ENCODE measurements at regions not wholly inside any gene's neighbourhood (a gene's known extent, or its start where the extent isn't known, plus 50 kb on each side); places are given as distances from the start of the nearest gene placed in this dataset.

DNA sequence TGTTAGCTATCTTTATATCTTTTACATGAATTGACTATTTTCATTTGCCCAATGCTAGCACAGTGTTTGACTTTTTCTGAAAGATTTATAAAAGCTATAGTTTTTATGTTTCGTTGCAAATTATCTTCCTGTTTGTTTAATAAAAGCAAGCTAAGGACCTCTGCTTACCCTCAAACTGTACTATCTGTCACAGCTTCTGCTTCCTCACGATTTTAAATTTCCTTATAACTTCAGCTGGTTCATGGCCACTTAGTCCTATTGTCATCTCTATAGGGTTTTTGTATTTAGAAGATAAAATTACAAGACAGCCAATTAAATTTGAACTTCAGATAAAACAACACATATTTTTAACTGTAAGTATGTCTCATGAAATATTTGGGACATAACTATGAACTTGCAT lies 494.0 kb downstream of the PDGFC start:
- TF ChIP-seq Cebpa-rat (IDR thresholded peaks at IDR 0.05), result no peak
- no peaks in the 10 kb centered on the region for H3K4me1 ChIP-seq
- no peaks in the 10 kb centered on the region for H3K9me3 ChIP-seq (replicated peaks in 1 of 11)
- no peaks in the 10 kb centered on the region for H3K36me3 ChIP-seq
- H3K27ac ChIP-seq, result no peak overlapping the region
- no peak overlapping the region for H3K4me3 ChIP-seq
- H4K20me1 ChIP-seq, result no peaks in the 10 kb centered on the region
- no peaks in the 10 kb centered on the region for H3K27me3 ChIP-seq
- H3K9ac ChIP-seq, result no peak overlapping the region
- H3K4me2 ChIP-seq, result no peak overlapping the region

DNA sequence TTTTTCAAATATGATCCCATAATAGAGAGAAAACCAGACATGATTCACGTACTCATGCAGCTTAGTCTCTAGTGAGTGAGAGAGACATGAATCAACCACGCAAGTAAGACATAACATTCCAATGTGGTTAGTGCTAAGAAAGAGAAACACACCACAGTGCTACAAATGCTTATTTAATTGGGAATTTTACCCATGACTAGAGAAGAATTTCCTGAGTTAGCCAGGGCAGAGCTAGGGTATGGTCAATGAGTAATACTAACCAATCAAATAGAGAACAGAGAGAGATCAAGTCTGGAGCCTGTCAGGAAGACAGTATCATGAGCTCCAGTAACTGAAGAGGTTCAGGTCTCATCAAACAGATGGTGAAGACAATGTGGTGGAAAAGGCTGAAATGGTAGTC lies 495.2 kb downstream of the PDGFC start:
- Histone ChIP-seq H3K27me3 (no peaks in the 10 kb centered on the region), H3K36me3 (no peaks in the 10 kb centered on the region), H4K20me1 (no peaks in the 10 kb centered on the region), H3K4me1 (no peaks in the 10 kb centered on the region), H3K4me3 (no peak overlapping the region), H3K9me3 (replicated peaks in 1 of 11) (no peaks in the 10 kb centered on the region), H3K27ac (no peak overlapping the region), H3K4me2 (no peak overlapping the region), H3K9ac (no peak overlapping the region)
- TF ChIP-seq Cebpa-rat (IDR thresholded peaks at IDR 0.05), result no peak

DNA sequence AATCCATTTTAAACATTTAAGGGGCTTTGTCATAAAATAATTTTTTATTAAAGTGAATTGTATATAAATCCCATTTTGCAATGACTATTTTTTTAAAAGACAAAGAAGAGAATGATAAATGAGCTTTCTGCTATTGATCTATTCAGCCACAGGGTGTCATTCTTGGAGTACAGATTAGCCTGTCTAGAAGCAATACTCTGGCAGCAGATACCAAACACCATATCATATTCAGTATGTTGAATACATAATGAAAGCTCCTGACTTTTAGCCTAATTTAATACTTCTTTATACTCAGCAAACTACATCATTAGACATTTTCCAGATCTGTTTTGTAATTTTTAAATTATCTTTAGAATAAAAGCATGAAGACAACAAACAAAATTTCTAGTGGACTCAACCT lies 496.3 kb downstream of the PDGFC start:
- Histone ChIP-seq H3K27me3 (no peaks in the 10 kb centered on the region), H3K9ac (no peak overlapping the region), H3K4me2 (no peak overlapping the region), H3K4me3 (no peak overlapping the region), H3K27ac (no peak overlapping the region), H3K9me3 (replicated peaks in 1 of 11) (no peaks in the 10 kb centered on the region), H3K36me3 (no peaks in the 10 kb centered on the region), H4K20me1 (no peaks in the 10 kb centered on the region), H3K4me1 (no peaks in the 10 kb centered on the region)
- TF ChIP-seq Cebpa-rat (IDR thresholded peaks at IDR 0.05), result no peak

DNA sequence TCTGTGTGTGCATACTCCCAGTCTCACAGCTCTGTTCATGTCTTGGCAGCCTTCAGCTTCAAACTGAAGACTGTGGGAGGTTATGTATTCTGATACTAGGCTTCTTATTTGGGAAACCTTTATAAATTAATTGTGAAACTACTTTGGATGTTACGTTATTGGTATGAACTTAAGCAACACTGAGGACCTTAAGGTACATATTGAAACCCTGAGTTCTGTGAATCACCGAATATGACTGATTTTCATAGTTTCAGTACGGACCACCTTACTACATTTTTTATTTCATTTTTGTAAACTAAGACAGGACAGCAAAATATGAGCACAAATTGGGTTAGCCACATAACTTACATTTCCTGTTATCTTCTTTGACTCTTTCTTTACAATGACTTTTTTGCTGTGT lies 498.4 kb downstream of the PDGFC start:
- Histone ChIP-seq H3K4me1 (no peaks in the 10 kb centered on the region), H3K9ac (no peak overlapping the region), H4K20me1 (no peaks in the 10 kb centered on the region), H3K9me3 (replicated peaks in 1 of 11) (no peaks in the 10 kb centered on the region), H3K27ac (no peak overlapping the region), H3K4me3 (no peak overlapping the region), H3K27me3 (no peaks in the 10 kb centered on the region), H3K4me2 (no peak overlapping the region), H3K36me3 (no peaks in the 10 kb centered on the region)
- no peak for TF ChIP-seq Cebpa-rat (IDR thresholded peaks at IDR 0.05)

DNA sequence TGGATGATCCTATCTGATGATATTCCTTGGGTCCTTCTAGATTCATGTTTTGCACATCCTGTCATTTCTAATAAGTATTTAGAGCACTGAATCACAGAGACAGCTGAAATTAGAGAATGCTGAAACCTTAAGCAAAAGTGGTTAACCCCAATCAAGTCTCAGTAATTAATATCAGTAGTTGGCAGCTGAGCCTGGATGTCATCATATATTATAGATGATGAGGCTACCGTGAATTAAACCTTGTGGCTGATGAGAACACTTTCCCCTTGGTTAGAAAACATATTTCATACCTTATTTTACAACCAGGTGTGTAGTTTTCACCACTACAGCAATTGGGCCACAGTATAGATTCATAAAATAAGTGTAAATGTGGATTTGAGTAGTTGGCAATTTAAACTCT lies 499.0 kb downstream of the PDGFC start:
- no peak overlapping the region for H3K4me2 ChIP-seq

DNA sequence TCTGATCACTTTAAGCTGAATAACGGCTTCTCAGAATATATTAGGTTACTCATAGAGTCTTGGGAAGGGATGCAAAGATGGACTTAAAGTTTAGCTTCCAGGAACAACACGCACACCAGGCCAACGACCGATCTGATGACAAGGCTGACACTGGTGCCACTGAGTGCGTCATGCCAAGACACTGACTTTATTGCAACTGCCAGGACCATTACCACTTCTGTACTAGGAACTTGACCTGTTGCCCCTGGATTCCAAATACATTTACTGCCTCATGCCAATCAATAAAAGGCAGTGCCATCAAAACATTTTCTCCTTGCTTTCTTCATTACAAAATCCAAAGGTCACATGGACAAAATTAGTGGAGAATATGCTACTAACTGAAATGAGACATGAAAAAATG lies 505.9 kb upstream of the CTSO start:
- no peak overlapping the region for H3K27ac ChIP-seq
- H4K20me1 ChIP-seq, result no peaks in the 10 kb centered on the region
- H3K27me3 ChIP-seq, result no peaks in the 10 kb centered on the region
- H3K4me1 ChIP-seq, result no peaks in the 10 kb centered on the region
- H3K36me3 ChIP-seq, result no peaks in the 10 kb centered on the region
- H3K4me3 ChIP-seq, result no peak overlapping the region
- no peaks in the 10 kb centered on the region for H3K9me3 ChIP-seq (replicated peaks in 1 of 11)
- no peak overlapping the region for H3K4me2 ChIP-seq
- TF ChIP-seq Cebpa-rat (IDR thresholded peaks at IDR 0.05), result no peak
- no peak overlapping the region for H3K9ac ChIP-seq

More for the DNA sequence above, 499.0 kb downstream of the PDGFC start:
- Histone ChIP-seq H3K27me3 (no peaks in the 10 kb centered on the region), H3K4me3 (no peak overlapping the region), H3K9me3 (replicated peaks in 1 of 11) (no peaks in the 10 kb centered on the region), H3K27ac (no peak overlapping the region), H3K9ac (no peak overlapping the region), H3K36me3 (no peaks in the 10 kb centered on the region), H3K4me1 (no peaks in the 10 kb centered on the region), H4K20me1 (no peaks in the 10 kb centered on the region)
- TF ChIP-seq Cebpa-rat (IDR thresholded peaks at IDR 0.05), result no peak

DNA sequence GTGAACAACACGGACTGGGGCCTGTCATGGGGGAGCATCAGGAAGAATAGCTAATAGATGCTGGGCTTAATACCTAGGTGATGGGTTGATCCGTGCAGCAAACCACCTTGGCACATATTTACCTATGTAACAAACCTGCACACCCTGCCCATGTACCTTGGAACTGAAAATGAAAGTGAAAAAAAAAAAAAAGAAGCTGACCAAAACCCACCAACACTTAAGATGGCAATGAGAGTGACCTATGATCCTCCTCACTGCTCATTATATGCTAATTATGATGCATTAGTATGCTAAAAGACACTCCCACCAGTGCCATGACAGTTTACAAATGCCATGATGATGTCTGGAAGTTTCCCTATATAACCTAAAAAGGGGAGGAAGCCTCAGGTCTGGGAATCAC lies 503.2 kb upstream of the CTSO start:
- Histone ChIP-seq H3K27me3 (no peaks in the 10 kb centered on the region), H3K4me3 (no peak overlapping the region), H4K20me1 (no peaks in the 10 kb centered on the region), H3K9ac (no peak overlapping the region), H3K27ac (no peak overlapping the region), H3K4me2 (no peak overlapping the region), H3K4me1 (no peaks in the 10 kb centered on the region), H3K9me3 (replicated peaks in 1 of 11) (peaks cover 0 to 6% (median 0%) of the 10 kb centered on the region in 11 experiments; a peak in 1 of 22 replicates), H3K36me3 (no peaks in the 10 kb centered on the region)
- TF ChIP-seq Cebpa-rat (IDR thresholded peaks at IDR 0.05), result no peak

DNA sequence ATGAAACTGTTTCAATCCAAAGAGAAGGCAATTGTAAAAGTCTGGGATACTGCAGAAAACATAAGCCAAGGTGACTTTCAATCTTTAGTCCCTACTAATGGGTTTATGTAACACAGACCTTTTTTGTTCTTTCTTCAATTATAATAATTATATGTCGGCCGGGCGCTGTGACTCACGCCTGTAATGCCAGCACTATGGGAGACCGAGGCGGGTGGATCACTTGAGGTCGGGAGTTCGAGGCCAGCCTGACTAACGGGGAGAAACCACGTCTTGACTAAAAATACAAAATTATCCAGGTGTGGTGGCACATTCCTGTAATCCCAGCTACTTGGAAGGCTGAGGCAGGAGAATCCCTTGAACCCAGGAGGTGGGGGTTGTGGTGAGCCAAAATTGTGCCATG lies 489.8 kb upstream of the CTSO start:
- no peak for TF ChIP-seq Cebpa-rat (IDR thresholded peaks at IDR 0.05)
- H4K20me1 ChIP-seq, result no peaks in the 10 kb centered on the region

DNA sequence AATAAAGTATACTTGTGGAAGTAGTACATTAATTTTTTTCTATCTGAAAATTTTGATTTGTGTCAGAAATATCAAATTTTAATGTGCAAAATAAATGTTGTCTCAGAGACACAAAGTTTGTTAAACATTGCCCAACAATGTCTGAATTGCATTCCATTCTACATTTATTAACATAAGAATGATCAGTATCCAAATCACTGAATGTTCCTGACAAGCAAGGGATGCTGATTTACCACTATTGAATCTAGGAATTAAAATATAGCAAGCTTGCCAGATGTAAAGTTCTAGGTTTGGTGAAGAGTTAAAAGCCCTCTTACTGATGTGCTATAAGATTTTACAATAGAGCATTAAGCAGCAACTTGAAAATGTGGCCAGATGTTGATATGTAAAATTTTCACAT lies 489.2 kb upstream of the CTSO start:
- Histone ChIP-seq H4K20me1 (no peaks in the 10 kb centered on the region), H3K9me3 (replicated peaks in 1 of 11) (no peaks in the 10 kb centered on the region), H3K36me3 (no peaks in the 10 kb centered on the region), H3K9ac (no peak overlapping the region), H3K4me2 (no peak overlapping the region), H3K27me3 (no peaks in the 10 kb centered on the region), H3K4me1 (no peaks in the 10 kb centered on the region), H3K27ac (no peak overlapping the region), H3K4me3 (no peak overlapping the region)
- TF ChIP-seq Cebpa-rat (IDR thresholded peaks at IDR 0.05), result no peak

More for the DNA sequence above, 489.8 kb upstream of the CTSO start:
- Histone ChIP-seq H3K4me2 (no peak overlapping the region), H3K4me1 (no peaks in the 10 kb centered on the region), H3K9ac (no peak overlapping the region), H3K9me3 (replicated peaks in 1 of 11) (no peaks in the 10 kb centered on the region), H3K27me3 (no peaks in the 10 kb centered on the region), H3K27ac (no peak overlapping the region), H3K4me3 (no peak overlapping the region), H3K36me3 (no peaks in the 10 kb centered on the region)

DNA sequence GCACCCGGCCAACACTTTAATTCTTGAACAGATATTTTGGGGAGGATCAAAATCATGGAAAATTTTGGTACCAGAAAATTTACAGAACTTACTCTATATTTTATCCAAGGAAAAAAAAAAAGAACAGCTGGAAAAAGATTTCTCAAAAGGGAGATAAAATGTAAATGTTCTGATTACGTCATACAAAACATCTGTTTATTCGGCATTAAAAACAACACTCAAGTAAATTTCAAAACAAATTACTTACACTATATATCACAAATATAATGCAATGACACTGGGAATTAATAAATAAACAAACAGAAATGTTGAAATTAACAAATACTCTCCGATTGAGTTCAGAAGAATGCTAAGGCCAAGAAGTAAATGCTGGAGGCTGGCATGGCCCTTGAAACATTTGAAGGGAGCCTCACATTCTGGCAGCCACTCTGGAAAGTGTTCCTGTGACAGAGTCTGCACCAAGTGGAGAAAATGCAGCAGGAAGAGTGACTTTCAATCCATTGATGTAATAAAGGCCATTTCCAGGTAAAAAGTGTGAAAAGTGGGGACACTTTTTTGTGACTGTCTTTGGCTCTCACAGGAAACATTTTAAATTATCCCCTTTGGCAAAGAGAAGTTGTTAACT lies 486.0 kb upstream of the CTSO start:
- no peaks in the 10 kb centered on the region for H3K27me3 ChIP-seq
- H3K9me3 ChIP-seq (replicated peaks in 1 of 11), result no peaks in the 10 kb centered on the region
- no peak for TF ChIP-seq Cebpa-rat (IDR thresholded peaks at IDR 0.05)
- no peaks in the 10 kb centered on the region for H3K36me3 ChIP-seq
- H3K4me2 ChIP-seq, result no peak overlapping the region
- no peak overlapping the region for H3K9ac ChIP-seq
- no peak overlapping the region for H3K27ac ChIP-seq
- H4K20me1 ChIP-seq, result no peaks in the 10 kb centered on the region
- H3K4me3 ChIP-seq, result no peak overlapping the region
- H3K4me1 ChIP-seq, result no peaks in the 10 kb centered on the region
